Hematopoietic multipotent progenitor cell treated with erythropoietin and hydrocortisone succinate and interleukin-3 and kit ligand, for 17 days (in vitro differentiated cells): ENCODE measurements at regions not wholly inside any gene's neighbourhood (a gene's known extent, or its start where the extent isn't known, plus 50 kb on each side); places are given as distances from the start of the nearest gene placed in this dataset.

Source experiments
- DNase-seq: peaks from one replicate; pipeline ENCODE4 v3.0.0-alpha.2; 2015; ENCODE audit warnings: low spot score

GRCh38 chr2:177314722-177315264 lies 50.3 kb upstream of the NFE2L2 start:
- no peak for DNase-seq

DNA sequence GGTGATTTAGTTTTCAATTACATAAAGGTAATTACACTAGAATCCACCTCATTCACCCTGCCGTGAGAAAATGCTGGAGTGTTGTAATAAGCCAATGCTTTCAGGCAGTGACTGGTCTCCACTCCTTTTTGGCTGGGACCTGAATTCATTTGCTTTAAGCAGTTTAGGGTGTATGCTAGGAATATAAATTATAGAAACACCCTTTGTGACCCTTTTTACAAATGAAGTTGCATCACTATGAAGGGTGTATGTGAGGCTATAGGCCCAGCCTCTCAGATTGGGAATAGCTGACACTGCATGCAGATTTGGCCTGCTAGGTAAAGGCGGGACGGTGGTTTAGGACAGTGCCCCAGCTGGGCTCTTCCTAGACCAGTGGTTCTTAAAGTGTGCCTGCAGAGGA lies 50.8 kb upstream of the NFE2L2 start:
- DNase-seq, result no peak

DNA sequence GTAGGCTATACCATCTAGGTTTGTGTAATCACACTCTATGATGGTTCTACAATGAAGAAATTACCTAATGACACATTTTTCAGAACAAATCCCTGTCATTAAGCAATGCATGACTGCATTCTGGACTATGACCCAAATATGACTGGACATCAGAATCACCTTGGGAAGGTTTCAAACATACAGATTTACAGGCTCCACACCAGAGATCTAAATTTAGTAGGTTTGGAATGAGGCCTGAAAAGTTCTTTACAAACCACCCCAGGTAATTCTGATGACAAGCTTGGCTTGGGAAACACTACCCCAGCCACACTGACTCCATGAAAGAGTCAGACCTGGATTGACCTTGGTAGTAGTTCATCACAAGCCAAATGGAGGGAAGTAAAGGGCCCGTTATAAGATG lies 52.2 kb upstream of the NFE2L2 start:
- DNase-seq, result no peak

DNA sequence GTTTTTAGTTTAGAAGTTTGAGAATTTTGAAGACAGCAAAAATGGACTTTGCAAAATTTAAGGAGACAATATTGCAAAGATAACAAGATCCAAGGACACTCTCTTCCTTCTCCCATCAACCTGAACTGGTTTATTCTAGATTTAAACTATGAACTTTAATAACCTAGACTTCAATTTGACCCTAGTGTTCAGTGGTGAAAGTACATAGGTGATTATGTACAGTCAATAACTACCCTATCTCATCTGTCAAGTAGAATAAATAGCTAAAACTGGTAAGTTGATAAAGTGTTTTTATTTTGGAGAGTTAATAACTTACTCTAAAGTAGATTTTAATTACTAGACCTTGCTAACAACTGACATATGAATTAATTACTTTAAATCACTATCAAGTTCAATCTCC lies 52.9 kb upstream of the NFE2L2 start:
- DNase-seq, result no peak

DNA sequence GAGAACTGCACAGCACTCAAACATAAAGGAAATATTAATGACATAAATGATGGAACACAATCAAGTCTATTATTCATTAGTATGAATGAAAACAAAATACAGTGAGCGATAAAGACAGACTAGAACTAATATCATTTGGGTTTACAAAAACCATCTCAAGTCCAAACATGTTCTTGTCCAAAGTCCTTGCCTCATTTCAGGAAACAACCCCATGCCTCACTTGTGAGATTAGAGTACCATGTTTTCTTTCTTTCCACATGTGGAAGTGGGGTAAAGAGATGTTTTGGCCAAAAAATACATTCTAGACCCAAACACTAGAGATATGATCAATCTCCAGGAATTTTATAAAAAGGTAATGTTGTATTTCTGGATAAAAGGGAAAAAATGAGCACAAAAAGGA lies 53.3 kb upstream of the NFE2L2 start:
- no peak for DNase-seq

DNA sequence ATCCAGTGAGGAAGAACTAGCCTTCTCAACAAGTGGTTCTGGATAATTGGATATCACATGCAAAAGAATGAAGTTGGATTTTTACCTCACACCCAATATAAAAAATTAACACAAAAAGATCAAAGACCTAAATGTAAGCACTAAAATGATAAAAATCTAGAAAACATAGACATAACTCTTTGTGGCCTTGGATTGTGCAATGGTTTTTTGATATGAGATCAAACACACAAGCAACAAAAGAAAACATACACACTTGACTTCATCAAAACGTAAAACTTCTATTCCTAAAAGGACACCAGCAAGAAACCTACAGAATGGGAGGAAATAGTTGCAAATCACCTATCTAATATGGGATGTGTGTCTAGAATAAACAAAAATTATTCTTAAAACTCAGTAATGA lies 54.1 kb upstream of the NFE2L2 start:
- no peak for DNase-seq

- no peak for DNase-seq
These were observed 56.1 kb upstream of the NFE2L2 start for GRCh38 chr2:177320596-177320995.

GRCh38 chr2:177322801-177323261 lies 58.3 kb upstream of the NFE2L2 start:
- no peak for DNase-seq

DNA sequence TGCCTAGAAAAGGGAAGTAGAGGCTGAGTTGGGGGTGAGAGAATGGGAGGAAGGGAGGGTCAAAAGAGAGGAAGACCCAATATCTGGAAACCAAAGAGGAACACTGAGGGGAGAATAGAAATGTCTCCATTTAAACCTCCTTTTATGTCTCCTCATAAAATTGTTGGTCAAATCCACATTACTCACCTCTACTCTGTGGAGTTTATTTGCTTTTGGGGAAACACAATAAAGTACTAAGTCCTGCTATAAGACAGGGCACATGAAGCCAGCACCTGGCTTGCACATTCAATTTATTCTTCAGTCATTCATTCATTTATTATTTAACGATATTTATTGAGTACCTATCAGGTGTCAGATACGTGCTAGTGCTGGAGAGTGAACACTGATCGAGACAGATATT lies 60.3 kb upstream of the NFE2L2 start:
- DNase-seq, result no peak

- DNase-seq, result no peak
These were observed 61.0 kb upstream of the NFE2L2 start for GRCh38 chr2:177325554-177325953.

GRCh38 chr2:177326005-177326404 lies 61.5 kb upstream of the NFE2L2 start:
- DNase-seq, result no peak

DNA sequence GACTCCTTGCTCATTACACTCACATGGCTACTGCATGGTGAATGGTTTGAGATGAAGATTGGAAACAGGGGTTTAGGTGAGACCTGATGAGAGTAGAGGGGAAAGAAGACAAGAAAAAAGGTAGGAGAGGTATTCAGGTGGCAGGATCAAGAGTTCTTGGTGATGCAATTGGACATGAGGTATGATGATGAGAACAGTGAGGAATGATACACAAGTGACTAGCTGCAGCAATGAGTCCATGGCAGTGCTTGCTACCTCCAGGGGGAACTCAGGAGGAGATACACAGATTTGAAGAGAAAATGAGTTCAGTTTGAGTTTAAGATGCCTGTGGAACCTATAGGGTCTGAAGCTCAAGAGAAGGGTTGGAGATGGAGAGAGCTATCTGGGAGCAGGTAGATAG lies 62.1 kb upstream of the NFE2L2 start:
- no peak for DNase-seq

GRCh38 chr2:177327009-177327408 lies 62.5 kb upstream of the NFE2L2 start:
- DNase-seq, result no peak

DNA sequence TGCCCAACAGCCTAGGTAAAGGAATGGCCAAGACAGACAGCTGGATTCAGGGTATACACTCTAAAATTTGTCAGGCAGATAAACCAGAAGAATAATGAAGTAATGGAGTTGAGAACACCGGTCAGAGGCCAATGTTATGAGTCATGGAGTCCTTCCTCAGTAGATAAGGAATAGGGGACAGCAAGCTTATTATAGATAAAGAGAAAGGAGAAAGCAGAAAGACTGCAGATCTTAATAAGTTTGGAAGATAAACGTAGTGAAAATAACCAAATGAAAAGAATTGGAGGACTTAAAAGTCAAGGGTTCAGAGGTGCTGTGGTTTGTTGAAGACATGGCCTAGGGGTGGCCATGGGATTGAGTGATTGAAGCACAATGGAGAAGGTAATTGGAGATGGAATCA lies 63.5 kb upstream of the NFE2L2 start:
- DNase-seq, result no peak

- no peak for DNase-seq
These were observed 63.5 kb upstream of the AGPS start for GRCh38 chr2:177329064-177329463.

- DNase-seq, result no peak
These were observed 61.0 kb upstream of the AGPS start for GRCh38 chr2:177331466-177331997.

GRCh38 chr2:177332026-177332991 lies 60.3 kb upstream of the AGPS start:
- peak; percentile 83 for DNase-seq

DNA sequence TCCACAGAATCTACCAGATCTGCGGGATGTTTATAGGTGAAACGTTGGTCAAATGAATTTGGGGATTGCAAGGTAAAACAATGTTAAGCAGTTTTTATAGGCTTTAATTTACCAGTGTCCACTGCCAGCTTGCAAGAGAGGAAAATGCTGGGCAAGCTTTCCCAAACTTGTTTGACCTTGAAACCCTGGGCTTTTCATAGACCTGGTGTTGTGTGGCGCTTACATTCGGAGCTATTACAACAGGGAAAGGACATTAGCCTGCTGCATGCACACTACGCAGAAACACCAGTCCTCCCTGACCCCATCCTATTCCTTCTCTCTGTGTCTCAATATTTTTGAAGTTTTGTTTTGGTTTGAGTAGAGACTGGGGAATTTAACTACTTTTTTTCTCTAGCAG lies 59.6 kb upstream of the AGPS start:
- DNase-seq, result no peak

DNA sequence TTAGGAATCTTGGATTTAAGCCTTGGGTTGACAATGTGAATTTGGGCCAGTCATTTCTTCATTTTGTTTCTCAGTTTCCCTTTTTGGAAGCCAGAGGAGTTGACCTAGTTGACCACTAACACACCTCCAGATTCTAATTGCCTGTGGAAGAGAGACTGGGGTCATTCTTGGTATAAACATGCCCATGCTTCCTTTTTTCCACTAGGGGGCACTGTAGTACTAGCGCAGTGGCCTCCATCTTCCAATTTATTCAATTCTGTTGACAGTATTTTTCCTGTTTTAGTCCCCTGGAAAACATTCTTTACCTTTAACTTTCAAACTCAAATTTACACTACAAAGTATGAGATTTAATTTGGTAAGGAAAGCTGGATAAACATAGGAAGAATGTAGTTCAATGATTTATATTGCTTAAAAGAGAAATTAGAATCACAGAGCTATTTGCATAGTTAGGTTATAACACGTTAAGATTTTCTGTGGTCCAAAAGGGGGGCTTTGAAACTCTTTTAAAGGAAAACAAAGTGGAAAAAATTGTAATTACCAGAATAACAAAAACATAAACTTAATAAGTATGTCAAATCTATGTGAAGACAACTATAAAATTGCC lies 57.5 kb upstream of the AGPS start:
- DNase-seq, result peak; percentile 79

DNA sequence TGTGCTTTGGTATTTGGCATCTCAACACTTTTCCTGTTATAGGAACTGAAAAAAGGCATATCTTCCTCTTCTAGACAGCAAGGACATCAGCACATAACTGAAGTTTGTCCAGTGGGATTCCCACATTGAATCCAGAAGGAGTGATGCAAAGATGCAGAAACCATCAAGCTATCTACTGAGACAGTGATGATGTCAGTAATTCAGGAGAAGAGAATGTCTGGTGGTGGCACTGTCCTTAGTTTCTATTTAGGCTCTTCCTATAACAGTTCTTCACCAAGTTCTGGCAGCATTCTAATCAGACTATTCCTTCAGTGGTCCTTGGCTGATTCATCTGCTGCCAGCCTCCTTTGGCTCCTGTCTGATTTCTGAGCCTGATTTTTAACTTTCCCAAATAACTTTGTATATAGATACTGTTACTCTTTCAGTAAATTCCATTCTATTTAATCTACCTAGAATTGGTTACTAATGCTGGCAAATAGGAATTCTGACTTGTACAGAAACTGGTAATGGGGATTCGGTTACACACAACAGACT lies 56.6 kb upstream of the AGPS start:
- DNase-seq, result no peak

DNA sequence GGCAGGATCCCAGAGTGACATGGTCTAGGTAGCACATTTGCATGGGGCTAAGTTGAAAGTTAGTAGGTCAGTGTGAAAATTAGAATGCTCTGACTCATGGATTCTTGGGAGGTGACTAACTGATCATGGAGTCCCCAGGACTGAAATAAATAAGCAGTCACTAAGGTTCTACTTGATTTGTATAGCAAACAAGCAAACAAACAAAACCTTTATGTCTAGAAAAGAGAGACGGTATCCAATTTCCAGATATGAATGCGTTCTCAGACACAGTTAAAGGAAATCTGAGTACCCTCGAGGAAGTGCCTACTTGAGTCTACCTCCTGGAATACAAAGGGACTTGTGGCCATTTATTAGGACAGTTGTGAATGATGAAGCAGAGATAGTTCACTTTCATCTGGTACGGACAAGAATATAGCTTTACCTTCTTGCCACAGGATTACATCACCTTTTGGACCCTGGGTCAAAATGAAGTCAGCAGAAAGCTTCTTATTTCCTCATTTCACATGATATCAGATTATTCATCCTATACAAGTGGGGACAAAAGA lies 54.3 kb upstream of the AGPS start:
- DNase-seq, result no peak

GRCh38 chr2:177340158-177340557 lies 52.4 kb upstream of the AGPS start:
- no peak for DNase-seq
